Natural killer cell treated with Interleukin-12 subunit alpha and Interleukin-12 subunit beta and Interleukin-15 and Interleukin-18, amount 100 ng/mL, for 72 hours (primary cell): ENCODE measurements at regions not wholly inside any gene's neighbourhood (a gene's known extent, or its start where the extent isn't known, plus 50 kb on each side); places are given as distances from the start of the nearest gene placed in this dataset.

Source experiments
- ATAC-seq, 2 donors: fragments of 150-1000 bp; cut with Tn5 transposase in 1 of 2; sonication (Bioruptor Pico), chemical (Tn5 transposase) in 1 of 2; 2 replicates each; pipeline ENCODE4 v1.10.0; 2021
- DNase-seq: peaks from one replicate; pipeline ENCODE4 v3.0.0; 2022; ENCODE audit warnings: low spot score
- H3K27ac Mint-ChIP-seq, 2 donors: 1 replicate in 1 of 2; 2 replicates in 1 of 2; pipeline ENCODE4 v1.8.0; 2022; ENCODE audit warnings: mixed read lengths in 2 of 2, mild to moderate bottlenecking in 1 of 2, moderate library complexity in 1 of 2
- H3K27me3 Mint-ChIP-seq, 2 donors: 1 replicate in 1 of 2; 2 replicates in 1 of 2; pipeline ENCODE4 v1.8.0; 2022; ENCODE audit warnings: mixed read lengths in 2 of 2
- H3K36me3 Mint-ChIP-seq: one replicate; pipeline ENCODE4 v1.8.0; 2022; ENCODE audit warnings: mixed read lengths
- H3K4me1 Mint-ChIP-seq, 2 donors: 1 replicate in 1 of 2; 2 replicates in 1 of 2; pipeline ENCODE4 v1.8.0; 2022; ENCODE audit warnings: low read depth in 2 of 2, mixed read lengths in 2 of 2, mild to moderate bottlenecking in 1 of 2
- H3K4me3 Mint-ChIP-seq: one replicate; pipeline ENCODE4 v1.8.0; 2022; ENCODE audit warnings: mixed read lengths
- H3K9me3 Mint-ChIP-seq: 2 replicates; pipeline ENCODE4 v1.8.0; 2022; ENCODE audit warnings: mixed read lengths

DNA sequence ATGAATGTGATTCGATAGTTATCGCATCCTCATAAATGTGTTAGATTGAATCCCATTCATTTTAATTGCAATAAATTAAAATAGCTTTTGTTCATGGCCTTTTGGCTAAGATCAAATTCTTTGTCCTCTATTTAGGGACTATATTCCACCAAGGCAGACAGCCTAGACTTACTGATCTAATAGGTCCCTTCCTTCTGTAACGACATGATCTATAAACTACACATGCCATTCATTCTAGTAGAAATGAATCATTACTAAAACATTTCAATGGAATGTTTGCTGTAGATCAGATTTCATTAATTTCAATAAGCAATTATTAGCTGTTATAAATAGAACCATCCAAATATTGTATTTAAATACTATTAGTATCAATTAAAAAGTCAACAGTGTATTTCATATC lies 526.6 kb upstream of the KLHL1 start:
- ATAC-seq: no peak
- H3K36me3 Mint-ChIP-seq: no peaks in the 10 kb centered on the region

DNA sequence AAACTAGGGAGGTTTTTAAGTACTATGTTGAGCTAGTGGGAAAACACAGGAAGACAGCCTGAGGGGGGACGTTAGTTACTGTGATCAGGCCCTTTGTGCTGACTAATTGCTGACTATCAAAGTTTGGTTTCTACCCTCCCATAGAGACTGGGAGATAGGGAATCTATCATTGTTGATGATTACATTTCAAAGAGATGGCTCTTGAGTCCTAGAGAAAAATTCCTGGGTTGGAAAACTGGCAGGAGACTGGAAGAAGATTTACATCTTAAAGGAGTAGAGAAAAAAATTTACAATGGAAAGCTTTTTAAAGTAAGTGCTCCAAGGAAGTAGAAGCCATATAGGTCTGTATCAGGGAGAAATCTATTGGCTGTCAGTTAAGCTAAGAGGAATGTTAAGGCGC lies 522.0 kb upstream of the KLHL1 start:
- Mint-ChIP-seq H3K4me1 (no peaks in the 10 kb centered on the region), H3K36me3 (no peaks in the 10 kb centered on the region), H3K27me3 (no peaks in the 10 kb centered on the region)

More for the DNA sequence above, 526.6 kb upstream of the KLHL1 start:
- Mint-ChIP-seq H3K4me3 (no peak overlapping the region), H3K27me3 (no peaks in the 10 kb centered on the region), H3K27ac (no peak overlapping the region), H3K9me3 (peaks cover 13% of the 10 kb centered on the region), H3K4me1 (no peaks in the 10 kb centered on the region)
- no peak for DNase-seq

DNA sequence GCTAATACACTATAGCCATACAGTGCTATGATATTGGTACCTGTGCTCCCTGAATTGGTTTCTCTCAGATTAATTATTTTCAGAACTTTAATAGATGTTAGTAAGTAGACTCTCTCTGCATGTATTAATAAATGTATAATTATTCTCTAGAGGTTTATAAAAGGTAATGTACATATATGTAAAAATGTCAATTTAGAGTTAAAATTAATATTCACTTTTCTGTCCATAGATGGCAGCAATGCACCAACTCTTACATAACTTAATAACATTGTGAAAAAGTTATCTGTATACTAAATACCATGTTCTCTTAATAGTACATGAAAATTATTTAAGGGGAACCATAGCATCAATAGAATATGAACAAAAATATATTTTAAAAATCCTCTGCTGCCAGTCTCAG lies 515.0 kb upstream of the KLHL1 start:
- Mint-ChIP-seq H3K4me3 (no peak overlapping the region), H3K27ac (no peak overlapping the region), H3K27me3 (no peaks in the 10 kb centered on the region), H3K9me3 (peaks cover 4% of the 10 kb centered on the region), H3K36me3 (no peaks in the 10 kb centered on the region), H3K4me1 (no peaks in the 10 kb centered on the region)
- no peak for DNase-seq
- no peak for ATAC-seq

More for the DNA sequence above, 522.0 kb upstream of the KLHL1 start:
- DNase-seq (no peak), ATAC-seq (no peak)
- no peak overlapping the region for H3K27ac Mint-ChIP-seq
- H3K9me3 Mint-ChIP-seq: peaks cover 13% of the 10 kb centered on the region
- H3K4me3 Mint-ChIP-seq: no peak overlapping the region

GRCh38 chr13:70622796-70623195 lies 514.5 kb upstream of the KLHL1 start:
- Mint-ChIP-seq H3K27ac (no peak overlapping the region), H3K27me3 (no peaks in the 10 kb centered on the region), H3K36me3 (no peaks in the 10 kb centered on the region), H3K9me3 (peaks cover 7% of the 10 kb centered on the region), H3K4me1 (no peaks in the 10 kb centered on the region), H3K4me3 (no peak overlapping the region)
- DNase-seq (no peak), ATAC-seq (no peak)

DNA sequence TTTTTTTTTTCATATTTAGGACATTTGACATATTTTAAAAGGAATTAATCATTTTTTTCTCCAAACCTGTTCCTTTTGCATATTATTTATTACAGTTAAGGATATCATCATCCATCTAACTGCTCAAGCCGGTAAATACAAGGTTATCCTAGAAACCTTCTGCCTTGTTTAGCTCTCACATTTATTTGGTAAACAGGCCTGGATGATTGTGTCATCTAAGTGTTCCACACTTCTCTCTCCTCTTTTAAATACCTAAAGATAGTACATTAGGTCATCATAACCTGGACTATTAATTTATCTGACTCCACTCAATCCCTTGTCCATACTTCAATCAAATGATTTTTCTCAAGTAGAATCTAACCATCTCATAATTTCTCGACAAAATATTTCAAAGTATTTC lies 511.7 kb upstream of the KLHL1 start:
- Mint-ChIP-seq H3K36me3 (no peaks in the 10 kb centered on the region), H3K27ac (no peak overlapping the region), H3K27me3 (no peaks in the 10 kb centered on the region), H3K4me3 (no peak overlapping the region), H3K4me1 (no peaks in the 10 kb centered on the region), H3K9me3 (peaks cover 9% of the 10 kb centered on the region)
- ATAC-seq (no peak), DNase-seq (no peak)

- DNase-seq (no peak), ATAC-seq (no peak)
- H3K4me1 Mint-ChIP-seq: no peaks in the 10 kb centered on the region
- no peak overlapping the region for H3K27ac Mint-ChIP-seq
- H3K4me3 Mint-ChIP-seq: no peak overlapping the region
- peaks cover 9% of the 10 kb centered on the region for H3K9me3 Mint-ChIP-seq
- no peaks in the 10 kb centered on the region for H3K36me3 Mint-ChIP-seq
- H3K27me3 Mint-ChIP-seq: no peaks in the 10 kb centered on the region
Observed at GRCh38 chr13:70616847-70617246, 508.6 kb upstream of the KLHL1 start.

DNA sequence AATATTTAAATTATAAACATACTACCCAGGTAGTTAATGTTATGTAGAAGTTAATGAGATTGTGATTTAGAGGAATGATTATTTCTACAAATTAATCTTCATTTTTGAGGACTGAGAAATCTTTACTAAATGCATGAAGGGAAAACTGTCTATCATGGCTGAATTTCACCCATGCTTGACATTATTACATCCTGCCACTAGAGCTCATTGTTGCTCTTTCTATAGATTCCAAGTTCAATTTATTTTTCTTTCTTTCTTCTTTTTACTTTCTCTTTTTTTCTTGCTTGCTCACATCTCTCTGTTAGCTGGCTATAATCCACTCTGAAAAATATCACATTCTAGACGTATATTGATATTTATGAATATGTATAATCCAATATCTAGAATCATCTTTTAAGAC lies 505.0 kb upstream of the KLHL1 start:
- Mint-ChIP-seq H3K9me3 (peaks cover 5% of the 10 kb centered on the region), H3K27me3 (no peaks in the 10 kb centered on the region), H3K4me3 (no peak overlapping the region), H3K36me3 (no peaks in the 10 kb centered on the region), H3K4me1 (no peaks in the 10 kb centered on the region), H3K27ac (no peak overlapping the region)
- DNase-seq: no peak
- no peak for ATAC-seq

DNA sequence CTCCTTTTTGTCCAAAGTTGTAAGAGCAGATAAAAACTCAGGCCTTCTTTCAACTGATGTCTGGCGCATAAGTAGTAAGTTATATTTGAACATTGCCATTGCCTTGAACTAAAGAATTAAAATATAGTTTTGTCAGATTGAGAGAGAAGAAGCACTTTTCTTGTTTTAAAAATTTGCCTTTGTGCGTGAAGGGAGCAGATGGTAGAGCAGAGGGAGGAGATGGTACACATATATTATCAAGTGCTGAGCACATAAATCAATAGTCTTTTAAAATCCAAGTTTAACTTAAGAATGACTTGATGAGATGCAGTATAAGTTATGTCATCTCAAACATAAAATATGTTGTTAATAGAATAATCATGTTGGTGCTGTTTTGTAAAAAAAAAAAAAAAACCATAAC lies 504.6 kb upstream of the KLHL1 start:
- ATAC-seq: no peak
- no peak overlapping the region for H3K4me3 Mint-ChIP-seq
- no peaks in the 10 kb centered on the region for H3K27me3 Mint-ChIP-seq
- peaks cover 3% of the 10 kb centered on the region for H3K9me3 Mint-ChIP-seq
- H3K36me3 Mint-ChIP-seq: no peaks in the 10 kb centered on the region
- no peak overlapping the region for H3K27ac Mint-ChIP-seq
- H3K4me1 Mint-ChIP-seq: no peaks in the 10 kb centered on the region
- no peak for DNase-seq

GRCh38 chr13:70604448-70604847 lies 496.2 kb upstream of the KLHL1 start:
- no peaks in the 10 kb centered on the region for H3K4me1 Mint-ChIP-seq

DNA sequence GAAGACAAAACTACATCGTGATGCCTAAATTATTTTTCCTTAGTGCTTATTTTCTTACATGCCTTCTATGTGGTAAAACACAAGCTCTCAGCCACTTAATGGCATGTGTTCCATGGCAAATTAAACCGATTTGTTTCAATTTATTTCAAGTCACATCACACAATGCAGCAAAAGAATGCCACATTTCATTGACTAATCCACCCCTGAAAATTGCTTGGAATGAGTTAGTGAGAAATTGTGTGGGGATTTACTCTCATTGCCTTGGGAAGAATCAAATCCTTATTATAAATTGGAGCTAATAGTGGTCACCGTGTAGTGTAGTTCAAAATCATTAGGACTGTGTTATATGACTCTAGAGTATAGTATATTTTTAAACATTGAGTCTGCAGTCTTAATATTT lies 485.5 kb upstream of the KLHL1 start:
- Mint-ChIP-seq H3K4me1 (no peaks in the 10 kb centered on the region), H3K4me3 (no peak overlapping the region), H3K36me3 (no peaks in the 10 kb centered on the region), H3K27ac (no peak overlapping the region), H3K27me3 (no peaks in the 10 kb centered on the region), H3K9me3 (no peaks in the 10 kb centered on the region)
- DNase-seq: no peak
- ATAC-seq: no peak

More at GRCh38 chr13:70604448-70604847, 496.2 kb upstream of the KLHL1 start:
- H3K9me3 Mint-ChIP-seq: peaks cover 12% of the 10 kb centered on the region
- no peak for DNase-seq
- H3K27ac Mint-ChIP-seq: no peak overlapping the region
- H3K36me3 Mint-ChIP-seq: peaks cover 5% of the 10 kb centered on the region
- ATAC-seq: no peak
- no peak overlapping the region for H3K4me3 Mint-ChIP-seq
- H3K27me3 Mint-ChIP-seq: no peaks in the 10 kb centered on the region

GRCh38 chr13:70585109-70585508 lies 476.9 kb upstream of the KLHL1 start:
- Mint-ChIP-seq H3K4me1 (no peaks in the 10 kb centered on the region), H3K27me3 (no peaks in the 10 kb centered on the region), H3K27ac (no peak overlapping the region), H3K9me3 (peaks cover 10% of the 10 kb centered on the region), H3K36me3 (no peaks in the 10 kb centered on the region), H3K4me3 (no peak overlapping the region)
- ATAC-seq (no peak), DNase-seq (no peak)

DNA sequence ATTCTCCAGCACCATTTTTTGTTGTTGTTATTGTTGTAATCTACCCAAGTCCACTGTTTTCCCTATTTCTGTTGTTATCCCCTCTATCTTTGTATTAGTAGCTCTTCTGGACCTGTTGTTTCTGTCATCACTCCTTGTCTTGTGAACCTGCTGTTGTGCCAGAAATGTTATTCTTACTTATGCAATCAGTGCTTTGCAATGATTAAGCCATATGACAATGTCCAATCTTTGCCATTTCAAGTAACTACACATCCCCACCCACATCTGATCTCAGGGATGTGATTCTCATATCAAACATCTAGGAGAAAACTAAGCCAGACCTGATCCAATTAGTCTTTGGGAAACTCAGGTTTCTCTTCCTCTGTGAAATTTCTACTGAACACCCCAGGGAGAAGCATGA lies 472.6 kb upstream of the KLHL1 start:
- Mint-ChIP-seq H3K36me3 (no peaks in the 10 kb centered on the region), H3K9me3 (no peaks in the 10 kb centered on the region), H3K4me3 (no peak overlapping the region), H3K27ac (no peak overlapping the region), H3K4me1 (no peaks in the 10 kb centered on the region), H3K27me3 (no peaks in the 10 kb centered on the region)
- no peak for DNase-seq
- no peak for ATAC-seq

DNA sequence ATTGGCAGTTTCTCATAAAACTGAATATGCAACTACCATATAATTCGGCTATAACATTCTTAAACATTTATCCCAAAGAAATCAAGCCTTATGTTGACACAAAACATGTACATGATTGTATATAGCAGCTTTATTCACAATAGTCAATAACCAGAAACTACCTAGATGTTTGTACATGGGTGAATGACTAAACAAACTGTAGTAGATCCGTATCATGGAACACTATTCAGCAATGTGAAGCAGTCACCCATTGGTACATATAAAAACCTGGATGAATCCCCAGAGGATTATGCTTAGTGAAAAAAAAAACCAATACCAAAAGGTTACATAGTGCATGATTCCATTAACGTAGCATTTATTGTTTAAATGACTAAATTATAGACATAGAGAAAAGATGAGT lies 471.7 kb upstream of the KLHL1 start:
- Mint-ChIP-seq H3K4me1 (no peaks in the 10 kb centered on the region), H3K27ac (no peak overlapping the region), H3K4me3 (no peak overlapping the region), H3K36me3 (no peaks in the 10 kb centered on the region), H3K9me3 (no peaks in the 10 kb centered on the region), H3K27me3 (no peaks in the 10 kb centered on the region)
- DNase-seq: no peak
- no peak for ATAC-seq

GRCh38 chr13:70571221-70571620 lies 463.0 kb upstream of the KLHL1 start:
- Mint-ChIP-seq H3K4me3 (no peak overlapping the region), H3K9me3 (no peaks in the 10 kb centered on the region), H3K27me3 (no peaks in the 10 kb centered on the region), H3K36me3 (no peaks in the 10 kb centered on the region), H3K27ac (no peak overlapping the region), H3K4me1 (no peaks in the 10 kb centered on the region)
- DNase-seq (no peak), ATAC-seq (no peak)

- Mint-ChIP-seq H3K4me1 (no peaks in the 10 kb centered on the region), H3K27me3 (no peaks in the 10 kb centered on the region), H3K4me3 (no peak overlapping the region), H3K9me3 (no peaks in the 10 kb centered on the region), H3K36me3 (no peaks in the 10 kb centered on the region), H3K27ac (no peak overlapping the region)
- ATAC-seq (no peak), DNase-seq (no peak)
Observed at GRCh38 chr13:70568571-70568970, 460.3 kb upstream of the KLHL1 start.
